GM18511 (cell line): ENCODE measurements at regions not wholly inside any gene's neighbourhood (a gene's known extent, or its start where the extent isn't known, plus 50 kb on each side); places are given as distances from the start of the nearest gene placed in this dataset.

Source experiments
- ATAC-seq: cut with Tn5 transposase; IDR thresholded peaks from one replicate; pipeline ENCODE4 v1.9.1; 2021; ENCODE audit warnings: mild to moderate bottlenecking, moderate library complexity; ENCODE audit not compliant: unreplicated experiment

GRCh38 chr12:39048395-39048794 is 143.0 kb upstream of the CPNE8 start:
- ATAC-seq = no peak

GRCh38 chr12:39047539-39048262 is 142.3 kb upstream of the CPNE8 start:
- no peak for ATAC-seq

- no peak for ATAC-seq
Measured at GRCh38 chr12:39044754-39045153, 139.4 kb upstream of the CPNE8 start.

- ATAC-seq = no peak
Measured at GRCh38 chr12:39043424-39043822, 138.0 kb upstream of the CPNE8 start.

- no peak for ATAC-seq
Measured at GRCh38 chr12:39040275-39040674, 134.9 kb upstream of the CPNE8 start.

GRCh38 chr12:39037115-39037514 is 131.7 kb upstream of the CPNE8 start:
- ATAC-seq = no peak

GRCh38 chr12:39036105-39036504 is 130.7 kb upstream of the CPNE8 start:
- no peak for ATAC-seq

- ATAC-seq = no peak
Measured at GRCh38 chr12:39033782-39034181, 128.4 kb upstream of the CPNE8 start.

- no peak for ATAC-seq
Measured at GRCh38 chr12:39032448-39032847, 127.1 kb upstream of the CPNE8 start.

- ATAC-seq = no peak
Measured at GRCh38 chr12:39032034-39032433, 126.6 kb upstream of the CPNE8 start.

- no peak for ATAC-seq
Measured at GRCh38 chr12:39028382-39028781, 123.0 kb upstream of the CPNE8 start.

GRCh38 chr12:39012870-39013269 is 107.5 kb upstream of the CPNE8 start:
- no peak for ATAC-seq

GRCh38 chr12:39011166-39011565 is 105.8 kb upstream of the CPNE8 start:
- no peak for ATAC-seq

- ATAC-seq = no peak
Measured at GRCh38 chr12:39010406-39010805, 105.0 kb upstream of the CPNE8 start.

- ATAC-seq = no peak
Measured at GRCh38 chr12:39007619-39008018, 102.2 kb upstream of the CPNE8 start.

GRCh38 chr12:39006286-39006685 is 100.9 kb upstream of the CPNE8 start:
- ATAC-seq = no peak

GRCh38 chr12:39005671-39006070 is 100.3 kb upstream of the CPNE8 start:
- no peak for ATAC-seq

- ATAC-seq = no peak
Measured at GRCh38 chr12:39003541-39004155, 98.3 kb upstream of the CPNE8 start.

GRCh38 chr12:39000370-39000769 is 95.0 kb upstream of the CPNE8 start:
- ATAC-seq = no peak

GRCh38 chr12:38998887-38999482 is 93.6 kb upstream of the CPNE8 start:
- no peak for ATAC-seq

- no peak for ATAC-seq
Measured at GRCh38 chr12:38995249-38995648, 89.9 kb upstream of the CPNE8 start.

- ATAC-seq = no peak
Measured at GRCh38 chr12:38985961-38986360, 80.6 kb upstream of the CPNE8 start.
